Uterus (tissue), 2 donors: ENCODE measurements at regions not wholly inside any gene's neighbourhood (a gene's known extent, or its start where the extent isn't known, plus 50 kb on each side); places are given as distances from the start of the nearest gene placed in this dataset.

Source experiments
- POLR2A ChIP-seq, 2 donors: fragments of 450-650 bp; IDR thresholded peaks; one replicate each; pipeline ENCODE4 v1.6.1; 2016; ENCODE audit warnings: antibody characterized with exemption in 2 of 2, mild to moderate bottlenecking in 1 of 2, moderate library complexity in 1 of 2
- TF ChIP-seq, protein P1 (sequence below), 4 experiments: fragments of 200-600 bp in 2 of 4; fragments of 450-650 bp in 2 of 4; sonication (generic) in 2 of 4; IDR thresholded peaks; one replicate each; pipeline ENCODE4 v1.5.1; 2016 to 2019; ENCODE audit warnings: antibody characterized with exemption in 4 of 4, mild to moderate bottlenecking in 2 of 4, moderate library complexity in 1 of 4

DNA sequence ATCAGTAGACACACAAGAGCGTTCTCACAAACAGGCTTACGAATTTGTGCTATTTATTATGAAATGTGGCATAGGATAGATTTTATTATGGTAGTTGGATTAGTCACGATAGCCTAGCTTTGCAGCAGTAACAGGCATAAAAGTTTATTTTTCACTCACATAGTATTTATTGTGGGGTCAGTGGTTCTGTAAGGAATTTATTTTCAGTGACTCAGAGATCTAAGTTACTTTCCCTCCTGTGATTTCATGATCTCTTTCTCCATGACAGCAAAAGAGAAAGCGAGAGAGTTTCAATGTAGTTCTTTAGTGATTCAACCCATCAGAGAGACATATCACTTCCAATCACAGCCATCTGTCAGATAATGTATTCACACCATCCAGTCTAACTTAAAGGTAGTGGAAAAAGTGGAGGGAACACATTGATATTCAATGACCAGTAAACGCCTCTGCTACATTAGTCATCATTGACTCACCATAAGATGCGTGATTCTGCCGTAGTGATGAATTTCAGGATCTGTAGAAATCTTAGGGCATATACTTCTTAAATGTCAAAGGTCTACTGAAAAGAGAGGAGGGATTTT is 605.5 kb downstream of the HDGFL1 start:
- TF ChIP-seq, protein P1, sequence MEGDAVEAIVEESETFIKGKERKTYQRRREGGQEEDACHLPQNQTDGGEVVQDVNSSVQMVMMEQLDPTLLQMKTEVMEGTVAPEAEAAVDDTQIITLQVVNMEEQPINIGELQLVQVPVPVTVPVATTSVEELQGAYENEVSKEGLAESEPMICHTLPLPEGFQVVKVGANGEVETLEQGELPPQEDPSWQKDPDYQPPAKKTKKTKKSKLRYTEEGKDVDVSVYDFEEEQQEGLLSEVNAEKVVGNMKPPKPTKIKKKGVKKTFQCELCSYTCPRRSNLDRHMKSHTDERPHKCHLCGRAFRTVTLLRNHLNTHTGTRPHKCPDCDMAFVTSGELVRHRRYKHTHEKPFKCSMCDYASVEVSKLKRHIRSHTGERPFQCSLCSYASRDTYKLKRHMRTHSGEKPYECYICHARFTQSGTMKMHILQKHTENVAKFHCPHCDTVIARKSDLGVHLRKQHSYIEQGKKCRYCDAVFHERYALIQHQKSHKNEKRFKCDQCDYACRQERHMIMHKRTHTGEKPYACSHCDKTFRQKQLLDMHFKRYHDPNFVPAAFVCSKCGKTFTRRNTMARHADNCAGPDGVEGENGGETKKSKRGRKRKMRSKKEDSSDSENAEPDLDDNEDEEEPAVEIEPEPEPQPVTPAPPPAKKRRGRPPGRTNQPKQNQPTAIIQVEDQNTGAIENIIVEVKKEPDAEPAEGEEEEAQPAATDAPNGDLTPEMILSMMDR (IDR thresholded peaks at IDR 0.05): no peak
- no peak for TF ChIP-seq POLR2A (IDR thresholded peaks at IDR 0.05)
